GM19328 (cell line): ENCODE measurements at regions not wholly inside any gene's neighbourhood (a gene's known extent, or its start where the extent isn't known, plus 50 kb on each side); places are given as distances from the start of the nearest gene placed in this dataset.
"Not testable (repeated sequence)": the region's sequence is repeated elsewhere in the genome, so short reads cannot be mapped to it uniquely, and the experiment has no call there.

Experiments used
- ATAC-seq: cut with Tn5 transposase; IDR thresholded peaks from one replicate; pipeline ENCODE4 v1.9.1; 2021; ENCODE audit warnings: mild to moderate bottlenecking, moderate library complexity; ENCODE audit not compliant: unreplicated experiment

DNA sequence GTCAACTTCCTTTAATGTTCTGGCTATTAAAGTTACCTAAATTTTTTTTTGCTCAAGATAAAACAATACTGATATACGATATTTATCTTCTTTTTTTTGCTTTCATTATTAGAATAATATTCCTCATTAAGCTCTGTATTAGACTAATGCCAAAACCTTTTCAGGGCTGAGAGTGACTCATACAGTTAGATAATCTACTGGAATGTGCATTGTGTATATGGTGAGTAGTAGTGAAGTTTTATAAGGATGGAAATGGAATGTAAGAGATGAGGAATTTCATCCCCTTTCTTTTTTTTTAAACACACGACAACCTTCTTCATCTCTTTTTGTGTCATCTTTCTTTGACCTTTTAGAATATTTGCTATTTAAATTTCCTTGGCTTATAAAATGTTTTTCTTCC lies 268.6 kb downstream of the ISL1 start:
- no peak for ATAC-seq

DNA sequence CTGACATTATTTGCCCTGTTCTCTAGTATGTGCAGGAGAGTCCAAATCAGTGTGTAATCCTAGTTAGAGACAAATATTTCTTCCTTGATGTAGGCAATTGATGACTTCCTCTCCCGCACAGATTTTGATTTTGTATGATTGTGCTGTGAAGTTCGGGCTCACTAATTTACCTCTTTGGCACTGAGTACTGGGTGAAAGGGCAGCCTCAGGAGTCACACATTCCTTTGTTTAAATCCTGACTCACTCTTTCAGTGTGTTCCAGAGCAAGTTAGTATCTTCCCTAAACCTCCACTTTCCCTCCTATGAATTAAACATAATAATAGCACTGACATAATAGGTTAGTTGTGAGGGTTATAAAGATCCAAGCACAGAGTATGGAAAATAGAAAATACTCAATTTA lies 269.7 kb downstream of the ISL1 start:
- ATAC-seq, result no peak

DNA sequence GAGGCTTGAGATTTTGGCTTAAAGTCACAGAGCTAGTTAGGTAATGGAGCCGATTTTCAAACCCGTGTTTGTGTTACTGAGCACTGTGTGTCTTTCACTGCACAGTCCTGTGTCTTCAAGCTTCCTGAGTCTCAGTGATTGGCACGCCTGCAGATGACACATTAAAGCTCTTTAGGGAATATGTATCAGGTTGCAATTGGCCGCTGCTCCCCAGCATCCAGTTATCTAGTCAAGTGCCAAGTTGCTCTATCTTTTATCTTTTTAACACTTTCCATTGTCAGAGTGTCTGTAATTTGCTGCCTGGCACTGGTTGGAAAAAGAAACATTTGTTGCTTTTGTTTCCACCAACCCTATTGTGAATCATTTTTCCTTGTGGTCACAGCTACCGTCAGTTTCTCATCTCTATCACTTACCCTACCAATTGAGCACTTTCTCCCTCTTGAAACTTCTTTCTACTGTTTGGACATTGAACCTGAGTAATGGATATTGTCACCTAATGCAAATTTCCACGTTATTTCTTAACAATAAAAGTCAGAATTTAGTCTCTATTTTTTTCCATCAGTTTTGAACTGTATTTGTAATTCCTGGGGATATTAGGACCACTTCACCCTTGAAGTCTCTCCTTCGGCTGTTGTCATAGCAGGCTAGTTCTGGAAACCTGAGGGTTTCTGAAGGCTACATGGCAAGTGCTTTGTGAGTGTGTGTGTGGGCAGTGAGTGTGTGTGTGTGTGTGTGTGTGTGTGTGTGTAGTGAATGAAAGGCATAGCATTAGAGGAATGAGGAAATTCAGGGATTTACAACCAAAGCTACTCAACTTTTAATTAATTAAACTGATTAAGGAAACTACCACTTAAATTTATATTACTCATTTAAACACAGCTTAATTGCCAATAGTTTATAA lies 274.3 kb downstream of the ISL1 start:
- ATAC-seq, result no peak

DNA sequence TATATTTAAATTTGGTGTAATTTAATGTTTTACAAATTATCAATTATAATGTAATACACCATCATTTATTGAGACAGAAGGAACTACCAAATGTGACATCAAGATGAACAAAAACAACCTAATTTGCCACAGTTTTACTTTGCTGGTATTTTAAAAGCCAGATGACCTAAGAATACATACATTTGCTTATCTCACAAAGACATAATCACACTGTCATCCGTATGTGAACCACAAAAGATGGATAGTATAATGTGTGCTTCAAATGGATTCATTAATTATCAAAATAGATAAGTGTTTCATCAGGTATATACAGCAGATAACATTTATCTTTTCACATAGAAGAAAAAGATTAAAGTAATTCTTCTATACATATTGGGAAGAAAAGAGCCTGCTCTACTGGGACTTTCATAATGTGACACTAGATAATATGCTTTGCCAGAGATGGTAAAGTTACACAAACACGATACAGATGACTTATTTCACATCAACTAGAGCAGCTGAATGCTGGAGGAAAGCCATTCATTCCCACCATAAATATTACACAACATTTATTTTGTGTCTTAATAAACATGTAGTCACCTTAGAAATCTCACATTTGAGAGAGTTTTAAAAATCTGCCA lies 278.5 kb downstream of the ISL1 start:
- ATAC-seq, result no peak

DNA sequence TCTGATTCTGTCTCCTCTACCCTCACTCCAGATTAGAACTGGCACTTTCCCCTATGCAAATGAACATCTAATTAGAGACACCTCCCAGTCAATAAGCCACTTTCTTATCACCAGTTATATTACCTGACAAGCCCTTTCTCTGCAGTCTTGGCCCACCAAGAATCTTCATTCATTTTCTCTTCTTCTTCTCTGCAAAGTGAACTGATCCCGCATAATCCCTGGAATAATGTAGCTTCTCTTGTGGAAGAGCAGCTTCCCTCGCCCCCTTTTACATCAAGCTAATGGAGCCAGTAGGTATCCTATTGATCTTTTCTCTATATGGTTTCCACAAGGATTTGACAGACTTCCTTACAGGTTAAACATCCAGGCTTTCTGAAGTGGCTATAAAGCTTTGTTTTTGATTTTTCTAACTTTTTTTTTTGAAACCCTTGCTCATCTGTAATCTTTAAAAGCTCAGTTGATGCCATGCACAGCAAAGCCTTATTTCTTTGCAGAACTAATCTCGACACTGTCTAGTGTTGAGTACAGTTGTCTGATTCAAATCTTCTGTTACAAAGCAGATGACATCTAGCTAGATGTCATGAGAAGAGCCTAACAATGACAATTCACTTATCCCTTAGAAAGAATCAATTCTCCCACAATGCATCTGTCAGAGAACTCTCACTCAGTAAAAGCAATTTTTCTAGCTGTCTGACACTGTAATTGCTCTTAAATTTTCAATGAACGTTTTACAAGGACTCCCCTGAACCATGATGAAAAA lies 281.4 kb downstream of the ISL1 start:
- no peak for ATAC-seq

DNA sequence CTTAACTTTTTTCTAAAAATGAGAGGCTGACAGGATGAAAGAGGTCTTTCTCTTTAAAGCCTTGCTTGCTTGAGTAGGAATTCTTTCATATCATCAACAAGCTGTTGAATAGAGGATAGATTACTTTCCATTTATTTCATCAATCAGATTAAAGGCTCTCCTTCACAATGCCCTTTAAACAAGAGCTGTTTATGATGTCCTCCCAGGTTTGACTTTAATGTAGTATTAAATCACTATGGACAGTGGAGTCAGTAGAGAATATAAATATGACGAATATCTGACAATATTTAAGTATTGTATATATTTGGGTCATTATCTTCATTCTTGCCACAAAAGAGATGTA lies 282.0 kb downstream of the ISL1 start:
- ATAC-seq, result no peak

DNA sequence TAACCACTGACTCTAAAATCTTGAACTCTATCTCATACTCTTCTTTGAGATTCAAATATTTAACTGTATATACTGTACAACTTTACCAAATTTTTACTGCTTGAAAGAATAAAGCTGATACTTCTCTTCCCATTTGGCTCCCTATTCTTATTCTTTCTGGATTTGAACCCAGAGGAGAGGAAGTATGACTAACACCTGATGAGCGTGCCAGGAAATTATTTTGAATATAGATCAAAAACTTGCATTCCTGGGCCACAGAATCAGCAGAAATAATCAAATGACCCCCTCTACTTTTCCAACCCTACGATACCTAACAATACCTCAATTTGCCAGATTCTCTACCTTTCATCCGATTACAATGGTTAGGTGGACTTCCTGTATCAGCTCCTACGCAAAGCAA lies 285.8 kb downstream of the ISL1 start:
- ATAC-seq, result no peak

DNA sequence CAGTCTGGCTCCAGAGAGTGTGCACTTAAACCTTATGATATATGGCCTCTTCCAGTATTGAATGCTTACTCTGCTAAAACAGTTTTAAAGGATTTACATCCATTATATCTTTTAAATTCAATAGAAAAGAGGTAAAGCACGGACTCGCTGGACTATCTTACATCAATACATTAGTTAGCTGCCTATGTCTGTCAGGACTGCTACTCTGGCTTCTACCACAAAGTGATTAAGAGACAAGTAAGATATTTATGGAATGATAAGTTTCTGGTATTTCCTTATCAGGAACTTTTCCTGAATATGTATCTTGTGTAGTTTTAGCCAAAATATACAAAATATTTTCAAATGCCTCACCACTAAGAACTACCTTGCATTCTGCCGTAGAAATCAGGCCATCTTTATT lies 295.1 kb downstream of the ISL1 start:
- ATAC-seq, result no peak

DNA sequence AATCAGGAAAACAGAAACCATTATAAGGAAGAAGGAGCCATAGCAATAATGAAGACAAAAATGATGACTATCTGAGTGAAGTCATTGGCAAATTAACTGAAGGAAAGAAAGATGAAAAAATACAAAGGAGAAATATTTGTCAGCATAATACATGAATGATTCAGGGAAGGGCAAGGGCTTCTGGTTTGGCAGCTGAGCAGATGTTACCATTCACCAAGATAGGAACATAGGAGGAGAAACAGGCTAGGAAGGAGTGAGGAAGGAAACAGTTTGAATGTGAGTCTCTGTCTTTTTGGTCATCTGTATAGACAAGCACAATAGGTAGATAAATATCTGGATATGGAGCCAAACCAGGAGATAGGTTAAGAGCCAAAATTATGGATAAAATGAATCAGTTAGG lies 296.0 kb downstream of the ISL1 start:
- no peak for ATAC-seq

DNA sequence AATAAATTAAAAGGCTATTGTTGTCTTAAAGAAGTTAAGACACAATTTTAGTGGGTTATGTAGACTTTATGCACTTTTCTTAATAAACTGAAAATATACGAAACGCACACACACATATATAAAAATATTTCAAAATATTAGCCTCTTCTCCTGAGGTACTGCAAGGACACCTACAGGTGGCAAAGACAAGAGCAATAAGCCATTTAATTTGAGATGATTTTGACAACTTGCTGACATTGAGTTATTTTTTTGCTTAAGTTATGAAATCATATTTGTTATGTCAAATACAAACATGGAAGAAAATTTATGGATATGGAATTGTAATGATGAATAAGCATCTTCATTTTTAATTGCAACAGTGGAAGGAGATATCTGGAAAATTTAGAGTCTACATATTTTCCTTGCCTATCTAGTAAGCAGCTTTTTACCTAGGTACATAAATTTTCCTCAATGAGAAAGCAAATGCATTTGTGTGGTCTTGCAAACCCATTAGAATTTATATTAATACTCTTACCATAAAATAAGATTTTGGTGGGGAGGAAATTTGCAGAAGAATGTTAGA lies 301.6 kb downstream of the ISL1 start:
- ATAC-seq, result no peak

DNA sequence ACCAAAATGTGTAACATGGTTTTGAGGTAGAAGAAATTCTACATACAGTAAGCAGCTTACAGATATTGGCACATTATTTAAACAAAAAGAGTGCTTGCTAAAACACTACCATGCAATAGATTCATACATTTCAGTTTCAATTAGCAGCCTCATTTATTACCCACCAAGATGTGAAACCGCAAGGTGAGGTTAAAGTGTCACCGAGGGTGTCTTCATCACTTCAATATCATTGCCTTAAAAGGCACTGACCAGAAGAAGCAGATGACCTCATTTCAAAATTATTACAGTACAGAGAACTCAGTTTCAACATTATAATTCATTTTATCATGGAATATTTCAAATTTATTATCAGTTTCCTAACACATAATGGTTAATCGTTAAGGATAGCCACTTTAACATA lies 302.2 kb downstream of the ISL1 start:
- ATAC-seq, result no peak

DNA sequence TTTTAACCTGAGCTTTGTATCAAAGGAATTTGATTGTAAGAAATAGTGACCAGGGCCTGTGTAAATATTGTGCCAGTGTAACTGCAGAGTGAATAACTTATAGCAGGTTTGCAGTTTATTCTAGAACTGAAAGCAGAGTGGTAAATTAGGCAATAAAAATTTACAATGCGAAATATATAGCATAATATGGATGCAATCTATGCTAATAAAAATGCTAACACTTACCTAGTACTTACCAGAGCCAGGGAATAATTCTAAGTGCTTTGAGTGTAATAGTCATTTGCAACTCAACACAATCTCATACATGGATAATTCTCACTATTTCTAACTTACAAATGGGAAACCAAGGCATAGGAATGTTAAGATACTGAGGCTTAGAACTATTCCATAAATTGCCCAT lies 303.4 kb downstream of the ISL1 start:
- ATAC-seq, result no peak

DNA sequence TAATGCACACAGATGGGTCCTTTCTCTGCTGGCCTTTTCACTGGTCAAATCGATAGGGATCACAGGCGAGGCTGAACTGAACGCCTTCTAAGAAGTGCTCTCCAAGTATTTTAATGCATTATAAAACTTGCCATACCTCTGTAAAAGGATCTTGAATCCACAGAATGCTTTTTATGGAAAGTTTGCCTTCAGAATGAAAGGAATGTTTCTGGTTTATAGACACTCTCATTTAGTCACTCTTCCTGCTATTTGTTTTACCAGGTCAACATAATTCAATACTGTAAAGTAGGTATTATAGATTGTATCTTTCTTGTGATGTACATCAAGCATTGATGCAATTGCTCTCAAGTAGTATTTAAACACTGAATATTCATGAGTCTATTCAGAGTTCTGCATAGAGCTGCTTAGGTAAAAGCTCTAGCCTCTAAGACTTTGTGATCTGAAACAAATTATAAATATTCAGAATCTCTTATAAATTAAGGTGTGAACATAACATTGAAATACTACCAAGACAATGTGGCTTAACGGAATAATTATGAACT lies 308.4 kb downstream of the ISL1 start:
- ATAC-seq, result no peak

DNA sequence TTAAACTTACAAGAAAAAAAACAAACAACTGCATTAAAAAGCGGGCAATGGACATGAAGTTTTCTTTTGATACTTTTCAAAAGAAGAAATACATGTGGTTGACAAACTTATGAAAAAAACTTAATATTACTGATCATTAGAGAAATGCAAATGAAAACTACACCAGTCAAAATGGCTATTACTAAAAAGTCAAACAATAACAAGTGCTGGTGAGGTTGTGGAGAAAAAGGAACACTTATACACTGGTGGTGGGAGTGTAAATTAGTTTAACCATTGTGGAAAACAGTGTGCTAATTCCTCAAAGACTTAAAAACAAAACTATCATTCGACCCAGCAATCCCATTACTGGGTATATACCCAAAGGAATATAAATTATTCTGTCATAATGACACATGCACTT lies 311.6 kb downstream of the ISL1 start:
- no peak for ATAC-seq

DNA sequence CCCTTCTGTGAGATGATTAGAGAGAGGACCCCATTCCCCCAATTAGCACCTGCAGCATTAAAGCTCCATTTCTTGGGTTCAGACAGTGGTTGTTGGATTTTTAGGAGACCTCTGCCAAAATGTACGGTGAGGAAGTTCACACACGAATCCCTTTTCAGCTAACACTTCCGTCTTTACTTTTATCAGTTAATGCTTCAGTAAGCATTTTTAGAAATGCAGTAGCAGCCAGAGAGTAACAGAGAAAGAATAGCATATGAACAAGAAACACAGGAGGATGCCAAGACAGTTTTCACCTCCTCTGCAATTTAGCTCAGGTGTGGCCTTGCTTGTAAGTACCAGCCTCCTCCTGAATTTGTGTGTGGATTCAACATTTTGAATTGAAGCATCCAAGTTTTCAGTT lies 312.9 kb downstream of the ISL1 start:
- no peak for ATAC-seq

DNA sequence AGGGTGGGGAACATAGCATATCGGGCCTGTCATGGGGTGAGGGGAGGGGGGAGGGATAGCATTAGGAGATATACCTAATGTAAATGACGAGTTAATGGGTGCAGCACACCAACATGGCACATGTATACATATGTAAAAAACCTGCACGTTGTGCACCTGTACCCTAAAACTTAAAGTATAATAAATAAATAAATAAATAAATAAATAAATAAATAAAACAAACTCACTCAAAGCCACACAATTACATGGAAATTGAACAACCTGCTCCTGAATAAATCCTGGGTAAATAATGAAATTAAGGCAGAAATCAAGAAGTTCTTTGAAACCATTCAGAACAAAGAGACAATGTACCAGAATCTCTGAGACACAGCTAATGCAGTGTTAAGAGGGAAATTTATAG lies 318.8 kb downstream of the ISL1 start:
- ATAC-seq, result not testable (repeated sequence)

DNA sequence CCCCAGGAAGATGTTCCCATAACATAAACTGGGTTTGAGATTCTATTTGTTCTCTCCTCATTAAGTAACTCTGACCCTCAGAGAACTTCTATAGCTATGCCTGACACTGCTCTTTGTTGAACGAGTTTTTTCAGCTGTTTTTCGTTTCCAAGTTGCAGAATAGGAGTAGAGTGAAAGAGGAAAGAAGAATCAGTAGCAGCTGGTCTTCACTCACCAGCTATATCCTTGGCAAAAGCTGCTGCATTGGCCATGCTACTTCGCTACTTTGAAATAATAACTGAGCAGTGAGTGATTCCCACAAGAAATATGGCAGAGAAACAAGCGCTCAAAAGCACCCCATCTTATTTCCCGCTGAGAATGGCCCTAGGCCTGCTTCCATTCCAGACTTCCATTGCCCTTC lies 329.0 kb downstream of the ISL1 start:
- ATAC-seq, result no peak

DNA sequence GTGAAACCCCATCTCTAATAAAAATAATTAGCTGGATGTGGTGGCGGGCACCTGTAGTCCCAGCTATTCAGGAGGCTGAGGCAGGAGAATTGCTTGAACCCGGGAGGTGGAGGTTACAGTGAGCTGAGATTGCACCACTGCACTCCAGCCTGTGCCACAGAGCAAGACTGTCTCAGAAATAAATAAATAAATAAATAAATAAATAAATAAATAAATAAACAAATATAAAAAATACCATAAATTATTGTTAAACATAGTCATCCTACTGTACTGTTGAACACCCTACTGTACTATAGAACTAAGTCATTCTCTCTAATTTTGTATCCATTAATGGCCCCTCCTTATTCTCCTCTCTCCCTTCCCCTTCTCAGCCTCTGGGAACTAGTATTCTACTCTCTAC lies 332.2 kb downstream of the ISL1 start:
- ATAC-seq, result not testable (repeated sequence)

DNA sequence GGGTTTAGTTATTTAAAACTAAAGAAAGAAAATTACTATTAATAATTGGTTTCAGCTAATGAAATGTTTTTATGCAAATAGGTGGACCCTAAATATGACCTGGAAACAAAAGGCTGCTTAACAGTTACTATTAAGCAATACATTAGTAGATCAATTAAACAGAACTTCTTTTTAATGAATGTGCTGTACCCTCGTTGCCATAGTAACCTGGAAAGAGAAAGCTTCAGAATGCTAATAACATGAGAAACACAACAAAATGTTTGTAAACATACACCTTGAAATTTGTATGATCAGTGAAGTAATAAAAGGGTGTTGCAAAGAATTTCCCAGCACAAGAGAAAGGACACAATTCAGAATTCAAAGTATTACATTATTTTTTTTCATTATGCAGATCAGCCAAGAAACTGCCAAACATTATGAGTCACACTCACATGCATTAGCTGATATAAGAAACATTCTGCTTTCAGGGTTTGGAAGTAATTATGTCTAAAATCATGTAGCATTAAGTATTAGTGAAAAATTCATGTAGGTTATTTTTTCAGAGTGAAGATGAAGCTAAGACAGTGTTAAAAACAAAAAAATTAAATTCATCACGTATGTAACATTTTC lies 348.3 kb downstream of the ISL1 start:
- ATAC-seq, result no peak

DNA sequence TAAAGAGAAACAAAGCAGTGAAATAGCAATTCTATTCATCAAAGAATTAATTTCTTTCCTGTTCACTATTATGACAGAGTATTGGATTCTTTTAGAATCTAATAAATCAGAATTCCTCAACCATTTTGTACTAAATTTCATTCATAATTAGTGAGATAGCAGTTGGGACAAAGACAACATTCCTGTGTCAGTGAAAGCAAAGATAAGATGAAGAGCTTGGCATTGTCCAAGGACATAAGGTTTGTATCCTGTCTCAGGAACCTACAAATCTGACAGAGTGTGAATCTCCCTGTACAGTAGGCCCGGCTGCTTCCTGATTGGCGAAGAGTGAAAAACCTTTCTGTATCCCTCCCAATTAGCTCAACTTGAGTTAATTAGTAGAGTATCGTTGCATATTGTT lies 349.1 kb downstream of the ISL1 start:
- ATAC-seq, result no peak

DNA sequence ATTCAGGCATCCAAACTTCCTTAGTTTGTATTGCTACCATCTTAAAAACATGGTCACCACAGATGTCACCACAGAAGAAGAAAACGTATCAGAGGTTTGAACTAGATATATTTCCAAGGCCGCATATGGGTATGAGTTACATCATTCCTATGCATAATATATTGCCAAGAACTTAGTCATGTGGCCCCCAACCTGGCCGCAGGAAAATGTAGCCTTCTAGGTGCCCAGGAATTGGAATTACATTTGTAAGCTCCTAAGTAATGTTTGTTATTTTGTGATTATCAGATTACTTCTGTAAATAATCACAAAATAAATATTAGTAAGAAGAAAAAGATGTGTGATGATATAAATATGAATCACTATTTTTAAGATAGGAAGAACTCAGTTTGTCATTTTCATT lies 351.4 kb downstream of the ISL1 start:
- ATAC-seq, result no peak
